H1 (cell line): ENCODE measurements at regions not wholly inside any gene's neighbourhood (a gene's known extent, or its start where the extent isn't known, plus 50 kb on each side); places are given as distances from the start of the nearest gene placed in this dataset.

ENCODE experiments used
- MAFK ChIP-seq: IDR thresholded peaks from 2 replicates; pipeline ENCODE4 v1.6.1; 2012; ENCODE audit warnings: low read depth, mild to moderate bottlenecking, improper control_type of control experiment, low read length
- RBBP5 ChIP-seq: IDR thresholded peaks from 2 replicates; pipeline ENCODE4 v1.7.1; 2012; ENCODE audit warnings: low read depth, mild to moderate bottlenecking, inconsistent platforms, low read length, moderate library complexity, borderline replicate concordance
- SP1 ChIP-seq: IDR thresholded peaks from 2 replicates; pipeline ENCODE4 v1.6.1; 2011; ENCODE audit warnings: low read depth, low read length
- TAF1 ChIP-seq: IDR thresholded peaks from 2 replicates; pipeline ENCODE4 v1.6.1; 2011; ENCODE audit warnings: mild to moderate bottlenecking, low read depth, low read length

DNA sequence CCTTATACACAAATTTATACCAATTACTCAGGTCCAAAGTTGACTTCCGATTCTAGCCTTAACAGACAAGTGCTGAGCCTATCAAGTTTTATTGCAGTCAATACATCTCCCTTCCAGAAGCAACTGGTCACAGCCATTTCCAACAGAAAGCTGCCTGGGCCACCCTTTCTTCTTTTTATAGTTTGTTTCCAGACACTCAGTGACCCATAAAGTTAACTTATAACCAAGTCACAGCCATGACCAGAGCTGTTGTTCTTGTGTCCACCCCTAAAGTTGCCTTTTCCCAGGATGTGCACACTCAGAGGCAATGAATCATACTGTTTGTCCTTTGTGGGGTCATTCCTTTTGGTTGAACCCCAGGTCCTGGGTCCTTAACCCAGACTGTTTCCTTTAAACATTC, 89.9 kb downstream of the CD83 start (continued):
- TF ChIP-seq RBBP5 (no peak), TAF1 (no peak), MAFK (no peak), SP1 (no peak)
